DND-41 (cell line): ENCODE measurements at regions not wholly inside any gene's neighbourhood (a gene's known extent, or its start where the extent isn't known, plus 50 kb on each side); places are given as distances from the start of the nearest gene placed in this dataset.
"Not testable (repeated sequence)": the region's sequence is repeated elsewhere in the genome, so short reads cannot be mapped to it uniquely, and the experiment has no call there.

Source experiments
- CTCF ChIP-seq: IDR thresholded peaks from 2 replicates; pipeline ENCODE4 v1.5.1; 2012; ENCODE audit warnings: borderline replicate concordance, low read length, moderate library complexity, mild to moderate bottlenecking; ENCODE audit not compliant: poor library complexity, severe bottlenecking; ENCODE audit errors: extremely low read depth
- EZH2 ChIP-seq: IDR thresholded peaks from 3 replicates; pipeline ENCODE4 v1.6.1; 2012; ENCODE audit warnings: borderline replicate concordance, low read depth, mild to moderate bottlenecking, moderate library complexity, low read length, inconsistent platforms; ENCODE audit not compliant: severe bottlenecking

- not testable (repeated sequence) for TF ChIP-seq CTCF, EZH2
Measured at GRCh38 chr21:5116344-5117123, 5404.8 kb upstream of the TPTE start.
